ENCODE measurements at regions not wholly inside any gene's neighbourhood (a gene's known extent, or its start where the extent isn't known, plus 50 kb on each side); places are given as distances from the start of the nearest gene placed in this dataset.
"Not testable (repeated sequence)": the region's sequence is repeated elsewhere in the genome, so short reads cannot be mapped to it uniquely, and the experiment has no call there.

DNA sequence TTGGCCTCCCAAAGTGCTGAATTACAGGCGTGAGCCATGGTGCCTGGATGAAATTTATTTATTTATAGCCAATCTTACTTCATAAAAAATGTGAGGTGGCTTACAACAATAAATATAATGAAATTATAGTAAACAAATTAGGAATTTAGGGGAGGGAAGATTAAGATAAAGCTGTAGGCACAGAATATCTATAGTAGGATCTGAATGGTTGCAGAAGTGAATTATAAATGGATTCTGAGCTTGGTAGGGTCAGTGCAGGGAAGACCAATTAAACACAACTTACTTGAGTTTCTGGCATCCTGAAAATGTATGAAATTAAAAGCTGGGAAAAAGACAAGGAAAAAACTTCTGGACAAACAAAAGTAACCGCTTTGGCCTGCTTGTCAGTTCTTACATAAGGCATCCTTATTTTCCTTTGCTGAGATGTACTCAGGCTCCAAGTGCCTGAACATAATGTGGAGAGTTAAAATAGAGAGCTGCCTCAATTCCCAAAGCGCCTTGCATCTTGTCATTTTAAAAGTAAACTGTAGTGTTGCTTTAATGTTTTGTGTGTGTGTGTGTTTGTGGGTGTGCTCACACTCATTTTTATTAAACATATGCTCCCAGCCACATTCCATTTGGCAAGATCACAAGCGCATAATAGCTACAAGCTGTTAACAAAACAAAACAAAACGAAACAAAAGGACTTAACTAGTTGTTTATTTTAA is 247.3 kb downstream of the S1PR1 start:
- intact Hi-C loops (cut with DNase I, micrococcal nuclease) = no loop called here
- H3K27ac Mint-ChIP-seq = no peak overlapping the region
- H3K36me3 Mint-ChIP-seq (ENCODE audit: low read depth) = no peaks in the 10 kb centered on the region
- no peak for DNase-seq
- H3K4me3 Mint-ChIP-seq = no peak overlapping the region
- no peaks in the 10 kb centered on the region for H3K27me3 Mint-ChIP-seq
- CTCF ChIA-PET = interaction anchor here (0.6 to 1.3 kb wide), 2 partner anchors 9 to 22 kb away, joined by 3 read pairs; no protein-coding TSS in a partner anchor
- H3K9me3 Mint-ChIP-seq (ENCODE audit: low read depth) = no peaks in the 10 kb centered on the region
- POLR2A ChIA-PET = no interaction called here
- no peak for ATAC-seq
- H3K4me1 Mint-ChIP-seq = no peaks in the 10 kb centered on the region

DNA sequence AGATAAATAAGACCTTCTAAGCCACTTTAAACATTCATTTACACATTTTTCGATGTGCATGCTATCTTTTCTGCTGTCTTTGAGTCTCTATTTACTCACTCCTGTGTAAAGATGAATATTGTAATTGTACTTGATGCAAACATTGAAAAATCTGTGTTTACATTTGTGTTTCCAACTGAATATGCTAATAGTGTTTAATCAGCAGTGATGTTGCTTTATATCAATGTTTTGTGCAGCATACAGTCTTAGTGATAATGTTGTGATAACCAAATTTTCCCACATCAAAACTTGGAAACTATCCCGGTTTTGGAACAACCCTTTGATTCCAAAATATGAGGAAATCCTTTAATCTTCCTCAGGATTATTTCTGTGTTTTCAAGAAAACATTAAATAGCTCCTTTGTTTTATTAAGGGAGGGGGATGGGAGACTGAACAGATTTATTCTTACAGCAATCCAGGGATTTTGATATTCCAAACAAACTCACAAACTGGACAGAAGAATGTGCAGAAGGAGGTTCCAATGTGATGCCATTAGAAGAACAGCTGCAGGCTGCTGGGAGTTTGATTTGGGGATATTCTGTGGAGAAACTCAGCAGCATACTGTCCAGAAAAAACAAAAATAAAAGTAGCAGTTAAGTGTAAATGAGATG is 248.0 kb downstream of the S1PR1 start:
- intact Hi-C loops (cut with DNase I, micrococcal nuclease) = no loop called here
- peaks cover 5% of the 10 kb centered on the region for H3K9me3 Mint-ChIP-seq (ENCODE audit: low read depth)
- peaks cover 3% of the 10 kb centered on the region for H3K36me3 Mint-ChIP-seq (ENCODE audit: low read depth)
- H3K27ac Mint-ChIP-seq = no peak overlapping the region
- ChIA-PET POLR2A (no interaction called here), CTCF (interaction anchor here (0.6 to 2.4 kb wide), 3 partner anchors 10 to 176 kb away, joined by 3 to 6 read pairs (median 4); no protein-coding TSS in a partner anchor)
- no peak for DNase-seq
- no peaks in the 10 kb centered on the region for H3K4me1 Mint-ChIP-seq
- no peak for ATAC-seq
- no peak overlapping the region for H3K4me3 Mint-ChIP-seq
- H3K27me3 Mint-ChIP-seq = no peaks in the 10 kb centered on the region

- H3K27ac Mint-ChIP-seq = no peak overlapping the region
- intact Hi-C loops (cut with DNase I, micrococcal nuclease) = no loop called here
- H3K27me3 Mint-ChIP-seq = no peaks in the 10 kb centered on the region
- H3K4me3 Mint-ChIP-seq = no peak overlapping the region
- H3K4me1 Mint-ChIP-seq = no peaks in the 10 kb centered on the region
- POLR2A ChIA-PET = no interaction called here
- no peak for DNase-seq
- no peak for ATAC-seq
- H3K9me3 Mint-ChIP-seq (ENCODE audit: low read depth) = peaks cover 10% of the 10 kb centered on the region
- H3K36me3 Mint-ChIP-seq (ENCODE audit: low read depth) = peaks cover 3% of the 10 kb centered on the region
- CTCF ChIA-PET = interaction anchor here (1.0 to 2.4 kb wide), 2 partner anchors 12 to 177 kb away, joined by 4 to 6 read pairs; no protein-coding TSS in a partner anchor
Observed at GRCh38 chr1:101485712-101486111, 248.9 kb downstream of the S1PR1 start.

DNA sequence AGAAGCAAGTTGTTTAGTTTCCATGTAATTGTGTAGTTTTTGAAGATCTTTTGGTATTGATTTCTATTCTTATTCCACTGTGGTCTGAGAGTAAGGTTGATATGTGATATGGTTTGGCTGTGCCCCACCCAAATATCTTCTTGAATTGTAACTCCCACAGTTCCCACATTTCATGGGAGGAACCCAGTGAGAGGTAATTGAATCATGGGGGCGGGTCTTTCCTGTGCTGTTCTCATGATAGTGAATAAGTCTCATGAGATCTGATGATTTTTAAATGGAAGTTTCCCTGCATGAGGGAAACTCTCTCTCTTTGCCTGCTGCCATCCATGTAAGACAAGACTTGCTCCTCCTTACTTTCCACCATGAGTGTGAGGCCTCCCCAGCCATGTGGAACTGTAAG is 255.3 kb downstream of the S1PR1 start:
- intact Hi-C loops (cut with DNase I, micrococcal nuclease); H3K4me3 Mint-ChIP-seq; CTCF ChIA-PET; H3K27me3 Mint-ChIP-seq; ATAC-seq; H3K4me1 Mint-ChIP-seq; DNase-seq; H3K27ac Mint-ChIP-seq; H3K36me3 Mint-ChIP-seq (ENCODE audit: low read depth); POLR2A ChIA-PET: not testable (repeated sequence)
- H3K9me3 Mint-ChIP-seq (ENCODE audit: low read depth) = peaks cover 10% of the 10 kb centered on the region

- H3K27ac Mint-ChIP-seq; DNase-seq; H3K4me3 Mint-ChIP-seq; POLR2A ChIA-PET; H3K36me3 Mint-ChIP-seq (ENCODE audit: low read depth); H3K4me1 Mint-ChIP-seq; intact Hi-C loops (cut with DNase I, micrococcal nuclease); ATAC-seq; H3K27me3 Mint-ChIP-seq: not testable (repeated sequence)
- CTCF ChIA-PET = interaction anchor here (0.8 to 2.5 kb wide), 2 partner anchors 12 to 196 kb away, joined by 4 to 10 read pairs; no protein-coding TSS in a partner anchor
- H3K9me3 Mint-ChIP-seq (ENCODE audit: low read depth) = peaks cover 10% of the 10 kb centered on the region
Observed at GRCh38 chr1:101493920-101494319, 257.1 kb downstream of the S1PR1 start.

- no peak overlapping the region for H3K27ac Mint-ChIP-seq
- intact Hi-C loops (cut with DNase I, micrococcal nuclease) = no loop called here
- H3K4me1 Mint-ChIP-seq = no peaks in the 10 kb centered on the region
- H3K36me3 Mint-ChIP-seq (ENCODE audit: low read depth) = no peaks in the 10 kb centered on the region
- H3K4me3 Mint-ChIP-seq = no peak overlapping the region
- DNase-seq (peak; percentile 47), ATAC-seq (peak; percentile 96)
- ChIA-PET POLR2A (no interaction called here), CTCF (interaction anchor here (0.8 to 2.5 kb wide), 2 partner anchors 10 to 75 kb away, joined by 4 to 10 read pairs; no protein-coding TSS in a partner anchor)
- peaks cover 2% of the 10 kb centered on the region for H3K27me3 Mint-ChIP-seq
- H3K9me3 Mint-ChIP-seq (ENCODE audit: low read depth) = no peaks in the 10 kb centered on the region
Observed at GRCh38 chr1:101496109-101496508, 259.3 kb downstream of the S1PR1 start.

GRCh38 chr1:101497881-101498559 is 261.2 kb downstream of the S1PR1 start:
- peaks cover 2% of the 10 kb centered on the region for H3K27me3 Mint-ChIP-seq
- no peaks in the 10 kb centered on the region for H3K4me1 Mint-ChIP-seq
- ChIA-PET POLR2A (no interaction called here), CTCF (interaction anchor here (0.6 to 1.5 kb wide), 2 partner anchors 9 to 45 kb away, joined by 3 to 4 read pairs; no protein-coding TSS in a partner anchor)
- no peak overlapping the region for H3K4me3 Mint-ChIP-seq
- intact Hi-C loops (cut with DNase I, micrococcal nuclease) = no loop called here
- H3K9me3 Mint-ChIP-seq (ENCODE audit: low read depth) = no peaks in the 10 kb centered on the region
- no peak for DNase-seq
- no peaks in the 10 kb centered on the region for H3K36me3 Mint-ChIP-seq (ENCODE audit: low read depth)
- H3K27ac Mint-ChIP-seq = no peak overlapping the region
- no peak for ATAC-seq

GRCh38 chr1:101504106-101504505 is 267.3 kb downstream of the S1PR1 start:
- ATAC-seq; DNase-seq; H3K4me1 Mint-ChIP-seq; H3K9me3 Mint-ChIP-seq (ENCODE audit: low read depth); H3K27ac Mint-ChIP-seq; H3K36me3 Mint-ChIP-seq (ENCODE audit: low read depth); intact Hi-C loops (cut with DNase I, micrococcal nuclease); H3K4me3 Mint-ChIP-seq; CTCF ChIA-PET; POLR2A ChIA-PET; H3K27me3 Mint-ChIP-seq: not testable (repeated sequence)

DNA sequence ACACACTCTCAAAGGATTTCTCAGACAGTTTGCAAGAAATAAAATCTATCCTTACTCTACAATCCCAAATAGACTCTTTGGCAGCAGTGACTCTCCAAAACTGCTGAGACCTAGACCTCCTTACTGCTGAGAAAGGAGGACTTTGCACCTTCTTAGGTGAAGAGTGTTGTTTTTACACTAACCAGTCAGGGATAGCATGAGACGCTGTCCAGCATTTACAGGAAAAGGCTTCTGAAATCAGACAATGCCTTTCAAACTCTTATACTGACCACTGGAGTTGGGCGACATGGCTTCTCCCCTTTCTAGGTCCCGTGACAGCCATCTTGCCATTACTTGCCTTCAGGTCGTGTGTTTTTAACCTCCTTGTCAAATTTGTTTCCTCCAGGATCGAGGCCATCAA is 268.4 kb downstream of the S1PR1 start:
- intact Hi-C loops (cut with DNase I, micrococcal nuclease); H3K9me3 Mint-ChIP-seq (ENCODE audit: low read depth); DNase-seq; POLR2A ChIA-PET; H3K27me3 Mint-ChIP-seq; H3K4me1 Mint-ChIP-seq; H3K4me3 Mint-ChIP-seq; H3K36me3 Mint-ChIP-seq (ENCODE audit: low read depth); H3K27ac Mint-ChIP-seq; ATAC-seq: not testable (repeated sequence)
- CTCF ChIA-PET = interaction anchor here (0.9 to 2.7 kb wide), 8 partner anchors 11 to 97 kb away, joined by 3 to 20 read pairs (median 6); no protein-coding TSS in a partner anchor

DNA sequence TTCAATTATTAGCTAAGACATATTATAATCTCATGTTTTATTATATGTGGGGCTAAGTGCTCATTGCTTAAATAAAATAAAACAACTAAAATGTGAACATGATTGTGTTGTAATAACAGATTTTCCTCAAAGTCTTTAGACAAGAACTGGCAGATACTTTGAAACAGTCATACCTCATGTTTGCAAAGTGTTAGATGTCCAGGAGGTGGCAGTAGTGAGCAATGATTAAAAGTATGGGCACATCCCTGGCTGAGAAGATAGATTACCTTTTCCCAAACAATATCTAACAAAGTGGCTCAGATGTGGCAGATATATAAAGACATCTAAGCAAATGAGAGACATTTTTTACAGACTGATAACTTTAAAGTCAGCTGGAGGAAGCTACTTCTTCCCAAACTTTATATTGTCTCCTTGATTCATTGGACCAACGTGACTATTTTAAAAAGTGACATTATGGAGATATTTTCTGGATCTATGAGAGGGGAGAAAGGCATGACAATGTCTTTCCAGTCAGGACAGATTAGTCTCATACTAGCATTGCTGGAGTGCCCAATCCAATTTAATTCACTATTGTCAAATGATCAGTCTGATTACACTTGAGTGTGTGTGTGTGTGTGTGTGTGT is 269.8 kb downstream of the S1PR1 start:
- Mint-ChIP-seq H3K4me1 (no peaks in the 10 kb centered on the region), H3K27me3 (no peaks in the 10 kb centered on the region), H3K36me3 (ENCODE audit: low read depth) (no peaks in the 10 kb centered on the region), H3K9me3 (ENCODE audit: low read depth) (no peaks in the 10 kb centered on the region), H3K4me3 (no peak overlapping the region), H3K27ac (no peak overlapping the region)
- intact Hi-C loops (cut with DNase I, micrococcal nuclease) = loop anchor here (1.0 to 2.0 kb wide), 2 partner anchors 60 to 928 kb away; no protein-coding TSS in a partner anchor
- ChIA-PET CTCF (interaction anchor here (0.6 to 2.7 kb wide), 22 partner anchors 8 to 235 kb away, joined by 3 to 20 read pairs (median 4); no protein-coding TSS in a partner anchor), POLR2A (no interaction called here)
- peak; percentile 45 for DNase-seq
- ATAC-seq = peak; percentile 68

DNA sequence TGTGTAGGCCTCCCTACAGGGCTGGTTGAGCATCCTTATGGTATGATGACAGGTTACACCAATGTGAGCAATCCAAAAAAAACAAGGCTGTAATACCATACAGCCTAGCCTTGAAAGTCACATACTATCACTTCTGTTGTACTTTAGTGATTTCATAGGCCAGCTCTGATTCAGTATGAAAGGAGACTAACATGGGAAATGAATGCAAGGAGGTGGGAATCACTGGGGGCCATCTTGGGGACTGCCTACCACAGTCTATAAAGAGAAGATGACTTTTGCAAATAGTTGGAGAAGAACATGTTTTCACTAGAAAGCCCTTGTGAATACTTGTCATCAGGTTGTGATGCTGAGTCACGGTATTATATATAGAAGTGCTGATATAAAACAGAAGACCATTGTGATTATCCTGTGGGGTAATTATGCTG is 270.7 kb downstream of the S1PR1 start:
- Mint-ChIP-seq H3K27ac (no peak overlapping the region), H3K9me3 (ENCODE audit: low read depth) (no peaks in the 10 kb centered on the region), H3K36me3 (ENCODE audit: low read depth) (no peaks in the 10 kb centered on the region), H3K27me3 (no peaks in the 10 kb centered on the region), H3K4me1 (no peaks in the 10 kb centered on the region), H3K4me3 (no peak overlapping the region)
- ChIA-PET POLR2A (interaction anchor here (0.5 kb wide), 1 partner anchor 1483 kb away, joined by 3 read pairs; no protein-coding TSS in a partner anchor), CTCF (interaction anchor here (0.6 to 2.7 kb wide), 11 partner anchors 8 to 1595 kb away, joined by 3 to 20 read pairs (median 4); no protein-coding TSS in a partner anchor)
- intact Hi-C loops (cut with DNase I, micrococcal nuclease) = loop anchor here (2.0 kb wide), 1 partner anchor 59 kb away; no protein-coding TSS in a partner anchor
- ATAC-seq = peak; percentile 33
- DNase-seq = no peak
